Left kidney (tissue), 1 donor: ENCODE measurements at regions not wholly inside any gene's neighbourhood (a gene's known extent, or its start where the extent isn't known, plus 50 kb on each side); places are given as distances from the start of the nearest gene placed in this dataset.
"Not testable (repeated sequence)": the region's sequence is repeated elsewhere in the genome, so short reads cannot be mapped to it uniquely, and the experiment has no call there.

Source experiments
- DNase-seq: peaks from one replicate; pipeline ENCODE4 v3.0.0-alpha.2; 2013

DNA sequence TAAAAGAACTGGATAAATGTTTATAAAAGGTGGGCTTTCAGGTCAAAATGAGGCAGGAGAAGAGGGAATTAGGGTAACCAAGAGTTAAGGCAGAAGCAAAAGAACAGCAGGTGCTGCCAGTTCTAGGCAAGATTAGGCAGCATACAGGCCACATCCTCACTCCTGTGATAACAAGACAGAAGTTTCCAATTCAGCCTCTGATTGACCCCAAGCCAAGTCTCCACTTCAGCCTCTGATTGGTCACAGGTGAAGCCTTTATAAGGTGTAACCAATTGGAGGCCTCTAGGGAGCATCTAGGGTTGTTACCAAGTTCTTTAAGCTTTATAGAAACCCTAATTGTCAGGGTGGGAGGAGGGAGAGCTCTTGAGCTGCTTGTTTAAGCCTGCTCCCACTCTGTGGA is 160.8 kb downstream of the MATN1 start:
- no peak for DNase-seq

DNA sequence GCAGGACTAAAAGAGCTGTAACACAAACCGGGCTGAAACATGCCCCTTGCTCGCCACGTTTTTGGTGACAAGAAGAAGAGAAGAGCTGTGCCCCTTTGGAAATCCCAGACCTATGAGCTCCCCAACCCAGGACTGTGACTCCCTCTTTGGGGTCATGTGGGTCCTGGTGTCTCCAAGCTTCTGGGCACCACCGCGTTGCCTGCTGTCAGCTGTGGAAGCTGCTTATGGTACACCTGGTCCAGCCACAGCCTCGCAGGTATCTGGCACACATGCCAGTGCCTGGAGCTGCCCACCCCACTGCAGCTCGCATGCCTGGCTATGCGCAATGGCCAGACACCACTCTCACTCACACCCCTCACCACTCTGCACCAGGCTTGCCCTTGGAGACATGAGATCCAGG is 171.8 kb downstream of the MATN1 start:
- DNase-seq = no peak

- DNase-seq = no peak
These were observed 172.8 kb downstream of the MATN1 start for GRCh38 chr1:30550365-30551220.

DNA sequence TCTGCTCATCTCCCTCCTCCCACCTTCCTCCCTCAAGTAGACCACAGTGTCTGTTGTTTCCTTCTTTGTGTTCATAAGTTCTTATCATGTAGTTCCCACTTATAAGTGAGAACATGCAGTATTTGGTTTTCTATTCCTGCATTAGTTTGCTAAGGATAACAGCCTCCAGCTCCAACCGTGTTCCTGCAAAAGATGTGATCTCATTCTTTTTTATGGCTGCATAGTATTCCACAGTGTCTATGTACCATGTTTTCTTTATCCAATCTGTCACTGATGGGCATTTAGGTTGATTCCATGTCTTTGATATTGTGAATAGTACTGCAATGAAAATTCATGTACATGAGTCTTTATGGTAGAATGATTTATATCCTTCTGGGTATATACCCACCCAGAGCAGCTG is 173.5 kb downstream of the MATN1 start:
- not testable (repeated sequence) for DNase-seq

DNA sequence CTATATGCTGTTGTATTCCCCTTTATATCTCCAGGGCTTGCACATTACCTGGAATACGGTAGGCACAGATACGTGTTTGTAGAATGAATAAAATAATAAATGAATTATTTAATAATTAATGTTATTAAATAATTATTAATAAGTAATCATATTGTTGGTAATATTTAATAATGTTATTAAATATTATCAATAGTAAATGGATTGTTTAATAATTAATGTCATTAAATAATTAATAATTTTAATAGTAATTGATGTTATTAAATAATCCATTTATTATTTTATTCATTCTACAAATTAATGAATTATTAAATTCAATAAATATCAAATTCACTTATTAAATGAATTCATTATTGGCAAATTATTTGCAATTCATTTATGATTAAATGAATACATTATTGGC is 175.1 kb downstream of the MATN1 start:
- no peak for DNase-seq

DNA sequence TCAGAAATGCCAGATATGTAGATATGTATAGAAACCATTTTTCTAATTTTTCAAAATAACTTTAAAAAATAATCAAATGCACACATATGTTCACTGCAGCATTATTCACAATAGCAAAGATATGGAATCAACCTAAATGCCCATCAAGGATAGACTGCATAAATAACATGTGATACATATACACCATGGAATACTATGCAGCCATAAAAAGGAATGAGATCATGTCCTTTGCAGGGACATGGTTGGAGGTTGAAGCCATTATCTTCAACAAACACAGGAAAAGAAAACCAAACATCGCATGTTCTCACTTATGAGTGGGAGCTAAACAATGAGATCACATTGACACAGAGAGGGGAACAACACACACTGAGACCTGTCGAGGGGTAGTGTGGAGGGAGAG is 176.1 kb downstream of the MATN1 start:
- DNase-seq = not testable (repeated sequence)

DNA sequence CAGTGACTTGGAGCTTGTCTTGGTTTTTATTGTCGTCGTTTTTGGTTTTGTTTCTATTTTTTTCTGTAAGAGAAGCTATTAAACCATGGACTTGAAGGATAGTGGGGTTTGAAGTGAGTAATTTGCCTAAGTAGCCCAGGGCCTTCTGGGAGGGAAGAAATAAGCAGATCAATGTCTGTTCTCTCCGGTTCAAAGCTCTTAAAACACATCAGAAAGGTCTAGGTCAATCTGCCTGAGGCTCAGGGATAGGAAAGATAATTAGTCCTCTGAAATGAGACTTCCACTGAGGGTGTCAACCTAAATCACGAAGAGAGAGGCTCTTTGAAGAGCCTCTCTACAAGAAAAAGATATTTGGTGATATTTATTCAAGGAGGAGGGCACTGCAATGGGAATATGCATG is 178.0 kb downstream of the MATN1 start:
- DNase-seq = no peak

- no peak for DNase-seq
These were observed 181.5 kb downstream of the MATN1 start for GRCh38 chr1:30541721-30542485.

DNA sequence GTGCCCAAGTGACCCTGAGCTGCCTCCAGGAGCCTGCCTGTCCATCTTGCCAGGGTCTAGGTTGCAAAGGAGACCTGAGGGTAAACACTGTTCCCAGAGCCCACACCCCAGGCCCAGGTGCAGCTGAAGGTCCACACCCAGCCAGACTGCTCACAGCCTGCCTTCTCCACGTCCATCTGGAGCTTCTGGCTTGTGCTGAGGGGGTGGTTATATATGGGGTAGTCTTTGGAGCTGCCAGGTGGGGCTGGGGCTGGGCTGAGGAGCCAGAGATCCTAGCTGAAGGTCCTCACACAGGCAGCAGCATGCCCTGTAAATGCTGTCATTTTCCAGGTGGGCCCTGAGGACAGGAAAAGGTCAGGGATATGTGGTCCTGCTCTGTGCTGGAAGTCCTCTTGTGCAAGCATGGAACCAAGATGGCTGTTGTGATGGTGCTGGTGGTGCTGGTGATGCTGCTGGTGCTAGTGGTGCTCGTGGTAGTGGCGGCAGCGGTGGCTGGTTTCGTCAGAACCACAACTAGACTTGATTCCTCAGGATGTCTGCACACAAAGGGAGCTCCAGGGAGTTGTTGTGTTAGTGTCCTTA is 182.7 kb downstream of the MATN1 start:
- no peak for DNase-seq

- no peak for DNase-seq
These were observed 183.5 kb downstream of the MATN1 start for GRCh38 chr1:30539884-30540283.

GRCh38 chr1:30538993-30539867 is 184.2 kb downstream of the MATN1 start:
- DNase-seq = no peak

- DNase-seq = no peak
These were observed 185.0 kb downstream of the MATN1 start for GRCh38 chr1:30538226-30538992.

DNA sequence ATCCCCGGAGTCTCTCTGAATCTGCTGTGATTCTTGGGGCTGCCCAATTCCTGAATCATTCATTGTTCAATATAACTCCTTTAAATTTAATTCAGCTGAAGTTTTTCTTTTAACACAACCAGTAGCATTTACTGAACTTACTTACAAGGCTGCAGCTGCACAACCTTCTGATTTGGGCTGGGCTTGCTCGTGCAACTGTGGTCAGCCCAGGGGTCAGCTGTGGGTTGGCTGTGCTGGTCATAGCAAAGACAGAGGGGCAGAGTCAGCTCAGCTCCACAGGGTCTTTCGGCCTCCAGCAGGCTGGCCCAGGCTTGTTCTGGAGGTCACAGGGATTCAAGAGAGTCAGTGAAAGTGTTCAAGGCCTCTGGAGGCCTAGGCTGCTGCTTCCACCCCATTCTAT is 186.1 kb downstream of the MATN1 start:
- DNase-seq = no peak

DNA sequence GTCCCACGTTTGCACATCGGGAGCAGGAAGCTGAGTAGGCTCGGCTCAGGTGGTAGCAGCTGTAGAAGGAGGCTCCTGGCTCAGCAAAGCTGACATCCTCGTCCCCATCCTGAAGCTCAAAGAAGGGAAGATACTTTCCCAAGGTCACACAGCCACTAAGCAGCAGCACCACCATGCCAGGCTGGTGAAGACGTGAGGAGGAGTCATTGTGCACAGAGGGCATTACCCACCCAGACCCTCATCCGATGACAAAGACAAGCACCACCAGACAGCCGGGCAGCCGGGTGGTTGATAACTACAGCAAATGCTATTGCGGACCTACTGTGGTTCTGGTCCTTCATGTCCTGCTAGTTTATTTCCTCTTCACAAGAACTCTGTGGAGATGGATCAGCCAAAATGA is 186.9 kb downstream of the MATN1 start:
- no peak for DNase-seq

DNA sequence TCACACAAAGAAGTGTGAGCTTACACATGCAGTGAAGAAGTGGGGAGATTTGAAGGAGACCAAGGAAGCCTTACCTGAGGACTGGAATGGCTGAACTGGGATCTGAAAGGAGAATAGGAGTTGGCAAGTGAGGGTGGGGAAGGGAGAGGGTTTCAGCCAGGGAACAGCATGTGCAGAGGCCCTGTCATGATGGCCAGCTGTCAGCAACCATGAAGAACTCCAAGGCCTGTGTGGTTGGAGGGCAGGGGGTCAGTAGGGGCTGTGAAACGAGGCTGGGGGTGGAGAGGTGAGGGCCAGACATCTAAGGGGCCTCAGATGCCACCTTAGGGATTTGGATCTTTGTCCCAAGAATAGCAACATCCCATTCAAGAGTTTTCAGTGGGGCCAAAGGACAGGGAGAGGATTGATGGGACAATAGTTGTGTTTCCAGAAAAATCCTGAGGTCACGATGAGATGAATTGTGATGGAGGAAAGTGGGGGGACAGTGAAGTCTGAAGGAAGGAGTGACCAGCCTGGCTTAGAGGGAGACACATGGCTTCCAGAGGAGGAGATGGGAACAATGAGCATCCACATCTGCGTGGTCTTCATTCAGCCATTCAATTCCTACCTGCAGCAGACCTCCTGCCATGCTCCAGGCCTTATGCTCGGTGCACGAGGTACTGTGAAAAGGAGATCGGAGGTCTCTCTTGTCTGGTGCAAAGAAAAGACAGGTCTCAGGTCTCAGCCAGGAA is 187.6 kb downstream of the MATN1 start:
- DNase-seq = no peak

DNA sequence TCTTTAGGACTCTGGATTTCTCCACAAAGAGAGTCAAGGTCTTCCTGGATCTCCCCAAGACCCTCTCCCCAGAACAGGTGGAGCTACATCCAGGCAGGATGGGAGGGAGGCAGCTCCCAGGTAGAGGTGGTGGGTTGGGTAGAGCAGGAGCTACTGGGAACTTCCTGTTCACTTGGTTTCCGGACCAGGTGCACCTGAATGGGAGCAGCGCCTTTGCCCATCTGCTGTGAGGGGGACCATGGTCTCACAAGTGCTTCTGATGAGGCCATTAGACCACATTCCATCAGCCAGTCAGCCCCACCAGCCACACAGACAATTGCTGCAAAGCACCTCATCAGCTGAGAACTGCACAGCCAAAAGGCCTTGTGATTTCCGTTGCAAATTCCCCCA is 188.8 kb downstream of the MATN1 start:
- DNase-seq = no peak

DNA sequence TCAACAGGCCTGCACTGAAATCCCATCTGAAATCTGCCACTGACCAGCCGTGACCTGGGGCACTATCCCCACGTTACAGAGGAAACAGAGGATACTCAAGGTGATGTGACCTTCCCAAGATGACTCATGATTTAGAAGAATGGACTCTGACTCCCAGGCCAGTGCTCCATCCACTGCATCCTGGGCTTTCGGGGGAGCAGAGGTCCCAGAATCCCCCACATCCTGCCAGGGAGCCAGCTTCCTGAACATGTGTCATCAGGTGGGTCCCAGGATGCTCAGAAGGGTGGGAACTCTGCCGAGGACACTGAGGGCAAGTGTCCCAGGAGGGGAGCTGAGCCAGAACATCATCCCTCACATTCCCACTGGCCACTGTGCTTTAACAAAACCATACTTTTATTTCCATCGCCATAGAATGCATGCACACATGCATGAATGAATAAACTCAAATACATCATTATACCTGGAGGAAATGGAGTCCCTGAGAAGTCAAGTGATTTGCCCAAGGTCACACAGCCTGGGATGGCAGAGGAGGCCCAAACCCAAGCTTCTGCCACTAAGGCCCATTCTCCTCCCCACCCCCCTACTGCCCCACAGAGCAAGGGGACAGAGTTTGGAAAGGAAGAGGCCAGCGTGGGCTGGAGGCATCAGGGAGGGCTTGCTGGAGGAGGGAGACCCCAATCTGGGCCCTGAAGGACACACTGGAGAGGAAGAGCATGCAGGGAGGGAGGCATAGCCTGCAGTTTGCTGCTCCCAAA is 189.4 kb downstream of the MATN1 start:
- DNase-seq = no peak

- no peak for DNase-seq
These were observed 190.2 kb downstream of the MATN1 start for GRCh38 chr1:30533141-30533540.

- no peak for DNase-seq
These were observed 190.8 kb downstream of the MATN1 start for GRCh38 chr1:30532621-30533020.
